B cell (primary cell): ENCODE measurements at regions not wholly inside any gene's neighbourhood (a gene's known extent, or its start where the extent isn't known, plus 50 kb on each side); places are given as distances from the start of the nearest gene placed in this dataset.

ENCODE experiments used
- ATAC-seq: fragments of 200-7000 bp; cut with Tn5 transposase; one replicate; pipeline ENCODE4 v1.10.0; 2021; ENCODE audit warnings: low read depth, mild to moderate bottlenecking, moderate number of reproducible peaks, moderate library complexity
- CTCF ChIA-PET: fragments of 350-600 bp; sonication (Branson Sonifier 250); formaldehyde crosslinking; loops from one replicate; lab custom pipeline; 2021; ENCODE audit warnings: antibody characterized with exemption, inconsistent platforms; lab: Charles Lee
- POLR2A ChIA-PET: fragments of 350-600 bp; sonication (Branson Sonifier 250); formaldehyde crosslinking; loops from one replicate; lab custom pipeline; 2021; ENCODE audit warnings: antibody characterized with exemption; lab: Charles Lee
- DNase-seq: peaks from one replicate; pipeline ENCODE4 v3.0.0; 2013
- H2AFZ ChIP-seq: 2 replicates; pipeline ENCODE4 v1.6.1; 2012; ENCODE audit warnings: mild to moderate bottlenecking, low read depth, low read length; ENCODE audit not compliant: insufficient read depth, poor library complexity, severe bottlenecking
- H3K27ac ChIP-seq, 2 donors: 1 replicate in 1 of 2; 2 replicates in 1 of 2; pipeline ENCODE4 v1.5.1; 2012 to 2013; ENCODE audit warnings: low read length in 2 of 2, mild to moderate bottlenecking in 2 of 2, moderate library complexity in 1 of 2
- H3K27me3 ChIP-seq, 4 experiments: fragments of 200-600 bp in 1 of 4; sonication (generic) in 1 of 4; replicated peaks in 1 of 4; 1 replicate in 2 of 4; 2 replicates in 2 of 4; pipeline versions ENCODE4 v1.6.1 to v1.7.0; 2013 to 2016; ENCODE audit warnings: low read length in 3 of 4, mild to moderate bottlenecking in 2 of 4, mixed read lengths in 1 of 4, moderate library complexity in 1 of 4; ENCODE audit not compliant: insufficient read depth in 4 of 4, control insufficient read depth in 3 of 4; ENCODE audit errors: control extremely low read depth in 1 of 4
- H3K36me3 ChIP-seq, 2 experiments: replicated peaks in 1 of 2; 1 replicate in 1 of 2; 2 replicates in 1 of 2; pipeline versions ENCODE4 v1.6.1 to v1.7.1; 2013; ENCODE audit warnings: low read length in 1 of 2; ENCODE audit not compliant: insufficient read depth in 2 of 2, control insufficient read depth in 1 of 2; ENCODE audit errors: control extremely low read depth in 1 of 2, extremely low read depth in 1 of 2
- H3K4me1 ChIP-seq, 2 donors: fragments of 200-600 bp in 1 of 2; sonication (generic) in 1 of 2; 1 replicate in 1 of 2; 2 replicates in 1 of 2; pipeline versions ENCODE4 v1.5.1 to v1.6.1; 2013 to 2017; ENCODE audit warnings: low read length in 2 of 2; ENCODE audit not compliant: control insufficient read depth in 2 of 2, insufficient read depth in 2 of 2
- H3K4me2 ChIP-seq: replicated peaks from 2 replicates; pipeline ENCODE3; 2012; ENCODE audit warnings: mild to moderate bottlenecking, low read depth, low read length; ENCODE audit not compliant: poor library complexity, severe bottlenecking
- H3K4me3 ChIP-seq, 5 experiments: fragments of 200-600 bp in 1 of 5; sonication (generic) in 1 of 5; 1 replicate in 3 of 5; 2 replicates in 2 of 5; pipeline versions ENCODE4 v1.5.1 to v1.7.0; 2011 to 2016; ENCODE audit warnings: low read length in 4 of 5, mild to moderate bottlenecking in 4 of 5, low read depth in 2 of 5, control low read depth in 1 of 5, moderate library complexity in 1 of 5; ENCODE audit not compliant: insufficient read depth in 1 of 5; ENCODE audit errors: control extremely low read depth in 1 of 5, extremely low read depth in 1 of 5
- H3K79me2 ChIP-seq: fragments of 200-600 bp; sonication (generic); one replicate; pipeline ENCODE4 v1.6.0; 2016; ENCODE audit warnings: low read length; ENCODE audit not compliant: control insufficient read depth, insufficient read depth
- H3K9ac ChIP-seq: fragments of 200-600 bp; sonication (generic); 2 replicates; pipeline ENCODE4 v1.6.1; 2017; ENCODE audit warnings: mild to moderate bottlenecking, low read length, moderate library complexity
- H3K9me3 ChIP-seq, 3 donors: one replicate each; pipeline versions ENCODE4 v1.6.1 to v1.7.1; 2013; ENCODE audit warnings: low read length in 2 of 3; ENCODE audit not compliant: control insufficient read depth in 2 of 3, insufficient read depth in 1 of 3; ENCODE audit errors: control extremely low read depth in 1 of 3
- H4K20me1 ChIP-seq: 2 replicates; pipeline ENCODE4 v1.6.0; 2012; ENCODE audit warnings: mild to moderate bottlenecking, low read length; ENCODE audit not compliant: insufficient read depth, control insufficient read depth, poor library complexity, severe bottlenecking
- H3K27ac Mint-ChIP-seq: one replicate; pipeline ENCODE4 v1.8.0; 2021; ENCODE audit warnings: mixed read lengths
- H3K27me3 Mint-ChIP-seq: one replicate; pipeline ENCODE4 v1.8.0; 2021; ENCODE audit warnings: mixed read lengths
- H3K4me1 Mint-ChIP-seq: one replicate; pipeline ENCODE4 v1.8.0; 2021; ENCODE audit warnings: mixed read lengths
- H3K4me3 Mint-ChIP-seq: one replicate; pipeline ENCODE4 v1.8.0; 2021; ENCODE audit warnings: mixed read lengths
- H3K9me3 Mint-ChIP-seq: one replicate; pipeline ENCODE4 v1.8.0; 2022; ENCODE audit warnings: mixed read lengths; ENCODE audit not compliant: insufficient read depth
- CTCF ChIP-seq: fragments of 200-600 bp; IDR thresholded peaks from one replicate; pipeline ENCODE4 v1.8.0; 2022; ENCODE audit warnings: antibody characterized with exemption, mild to moderate bottlenecking
- EZH2 ChIP-seq: IDR thresholded peaks from 2 replicates; pipeline ENCODE4 v1.6.1; 2012; ENCODE audit warnings: borderline replicate concordance, low read depth, mild to moderate bottlenecking, moderate library complexity, low read length; ENCODE audit not compliant: insufficient read depth, poor library complexity, severe bottlenecking
- WGBS: methylation state at CpG from one replicate; pipeline ENCODE4 v1.1.5; 2013; ENCODE audit warnings: missing lambda C conversion rate; ENCODE audit not compliant: insufficient coverage; 5-methylcytosine and 5-hydroxymethylcytosine counted together
- intact Hi-C: fragments of 100-400 bp; cut with micrococcal nuclease; formaldehyde crosslinking; loops from one replicate; pipeline ENCODE4 v1.10.0; 2022

GRCh38 chr18:1466035-1466434, 561.4 kb downstream of the ADCYAP1 start:
- no CpG with 5 or more reads among the region's 3 CpGs for WGBS
- POLR2A ChIA-PET = no interaction called here
- TF ChIP-seq CTCF (no peak), EZH2 (no peak)

GRCh38 chr18:1467461-1467964, 562.8 kb downstream of the ADCYAP1 start:
- no peaks in the 10 kb centered on the region for H3K36me3 ChIP-seq
- no peak overlapping the region for H3K9ac ChIP-seq
- Mint-ChIP-seq H3K27ac (no peak overlapping the region), H3K4me3 (no peak overlapping the region), H3K27me3 (no peaks in the 10 kb centered on the region), H3K9me3 (peaks cover 3% of the 10 kb centered on the region), H3K4me1 (no peaks in the 10 kb centered on the region)
- H3K79me2 ChIP-seq = no peaks in the 10 kb centered on the region
- TF ChIP-seq CTCF (no peak), EZH2 (no peak)
- H3K4me2 ChIP-seq = no peak overlapping the region
- H3K4me1 ChIP-seq = no peaks in the 10 kb centered on the region
- H2AFZ ChIP-seq = no peak overlapping the region
- ATAC-seq (no peak), DNase-seq (no peak)
- H3K4me3 ChIP-seq = no peak overlapping the region
- CTCF ChIA-PET = no interaction called here
- WGBS = 100% methylated on average over 1 of the region's 5 CpGs
- POLR2A ChIA-PET = no interaction called here
- no peaks in the 10 kb centered on the region for H3K27me3 ChIP-seq
- H3K9me3 ChIP-seq = no peaks in the 10 kb centered on the region
- H4K20me1 ChIP-seq = no peaks in the 10 kb centered on the region
- intact Hi-C loops = no loop called here
- H3K27ac ChIP-seq = no peak overlapping the region

More at GRCh38 chr18:1466035-1466434, 561.4 kb downstream of the ADCYAP1 start:
- H3K4me3 Mint-ChIP-seq = no peak overlapping the region
- Histone ChIP-seq H3K27ac (no peak overlapping the region), H3K79me2 (no peaks in the 10 kb centered on the region), H3K4me3 (no peak overlapping the region), H3K9me3 (no peaks in the 10 kb centered on the region), H2AFZ (no peak overlapping the region), H3K9ac (no peak overlapping the region), H3K27me3 (no peaks in the 10 kb centered on the region), H3K4me2 (no peak overlapping the region), H3K4me1 (no peaks in the 10 kb centered on the region), H3K36me3 (no peaks in the 10 kb centered on the region), H4K20me1 (no peaks in the 10 kb centered on the region)
- DNase-seq (no peak), ATAC-seq (no peak)
- no peaks in the 10 kb centered on the region for H3K27me3 Mint-ChIP-seq
- no peaks in the 10 kb centered on the region for H3K4me1 Mint-ChIP-seq
- CTCF ChIA-PET = no interaction called here
- peaks cover 4% of the 10 kb centered on the region for H3K9me3 Mint-ChIP-seq
- intact Hi-C loops = no loop called here
- H3K27ac Mint-ChIP-seq = no peak overlapping the region
